HG02763 (cell line): ENCODE measurements at regions not wholly inside any gene's neighbourhood (a gene's known extent, or its start where the extent isn't known, plus 50 kb on each side); places are given as distances from the start of the nearest gene placed in this dataset.
"Not testable (repeated sequence)": the region's sequence is repeated elsewhere in the genome, so short reads cannot be mapped to it uniquely, and the experiment has no call there.

Experiments
- ATAC-seq: cut with Tn5 transposase; IDR thresholded peaks from one replicate; pipeline ENCODE4 v1.9.1; 2021; ENCODE audit warnings: mild to moderate bottlenecking, moderate library complexity; ENCODE audit not compliant: unreplicated experiment

DNA sequence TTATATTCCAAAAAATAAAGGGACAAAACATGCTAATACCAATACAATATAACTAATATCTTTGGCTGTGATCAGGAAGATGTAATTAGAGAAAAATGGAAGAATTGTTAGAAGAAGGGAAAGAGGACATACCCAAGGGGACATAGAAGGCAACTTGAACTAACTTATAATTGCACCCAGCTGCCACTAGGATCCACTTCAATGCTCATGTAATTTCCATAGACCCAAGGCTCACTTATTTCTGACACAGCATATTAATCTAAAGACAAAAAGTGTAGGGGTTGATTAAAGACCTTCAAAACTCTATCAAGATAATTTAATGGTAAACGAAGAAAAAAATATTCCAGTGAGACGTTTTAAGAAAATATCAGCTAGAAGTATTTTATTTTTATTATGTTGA is 396.0 kb upstream of the ADGRB3 start:
- ATAC-seq = no peak

DNA sequence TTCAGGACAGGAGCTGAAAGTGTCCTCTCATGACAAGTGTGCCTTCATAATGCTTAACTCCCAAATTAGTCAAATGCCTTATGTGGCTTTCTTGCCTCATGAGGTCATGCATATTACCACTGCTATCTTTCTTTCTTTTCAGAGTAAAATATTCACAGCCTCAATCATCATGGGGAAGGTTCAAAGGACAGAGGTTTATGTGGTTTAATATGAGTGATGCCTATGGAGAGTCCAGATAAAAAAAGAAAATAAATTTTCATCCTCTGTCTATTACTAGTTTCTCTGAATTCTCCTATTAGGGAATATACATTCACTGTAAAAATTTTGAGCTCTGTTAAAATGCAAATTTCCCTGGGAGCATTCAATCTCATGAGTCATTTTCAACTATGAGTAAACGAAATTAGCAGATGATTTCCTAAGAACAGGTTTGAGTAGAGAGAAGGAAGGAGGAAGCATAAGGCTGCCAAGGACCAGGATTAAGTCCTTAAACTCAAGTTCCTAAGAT is 396.9 kb upstream of the ADGRB3 start:
- peak; percentile 41 for ATAC-seq

DNA sequence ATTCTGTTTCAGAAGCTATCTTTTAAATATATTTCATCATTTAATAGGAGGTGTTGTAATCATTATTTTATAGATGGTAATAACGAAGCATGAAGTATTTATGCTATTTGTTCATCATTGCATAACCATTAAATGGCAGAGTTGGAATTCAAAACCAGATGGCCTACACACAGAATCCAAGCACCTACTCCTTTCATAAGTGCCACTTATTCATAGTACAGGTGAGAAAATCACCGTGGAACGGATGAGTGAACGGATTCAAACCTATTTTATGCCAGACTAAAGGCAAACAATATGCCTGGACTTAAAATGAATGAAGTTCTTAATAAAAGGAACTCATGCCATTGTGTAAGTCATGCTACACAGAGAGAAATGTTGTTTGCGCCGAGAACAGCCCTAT is 397.9 kb upstream of the ADGRB3 start:
- no peak for ATAC-seq

DNA sequence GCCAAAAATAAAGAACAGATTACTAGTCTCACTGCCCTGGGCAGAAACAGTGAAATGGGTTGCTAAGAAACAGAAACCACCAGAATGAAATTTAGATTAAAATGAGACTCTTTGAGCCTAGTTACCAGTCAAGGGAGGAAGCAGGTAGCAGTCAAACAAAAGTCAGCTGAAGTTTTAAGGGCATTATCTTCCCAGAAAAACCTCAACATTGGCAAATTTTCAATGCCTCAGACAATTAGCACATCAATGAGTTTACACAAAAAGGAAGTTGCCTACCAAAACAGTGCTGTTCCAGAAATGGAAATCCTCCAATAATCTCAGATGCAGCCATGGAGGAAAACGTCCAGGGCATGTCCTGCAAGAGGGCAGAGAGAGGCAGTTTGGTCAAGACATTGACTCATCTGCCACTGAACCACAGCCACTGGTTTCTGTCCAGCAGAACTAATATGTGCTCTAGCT is 399.7 kb upstream of the ADGRB3 start:
- no peak for ATAC-seq

DNA sequence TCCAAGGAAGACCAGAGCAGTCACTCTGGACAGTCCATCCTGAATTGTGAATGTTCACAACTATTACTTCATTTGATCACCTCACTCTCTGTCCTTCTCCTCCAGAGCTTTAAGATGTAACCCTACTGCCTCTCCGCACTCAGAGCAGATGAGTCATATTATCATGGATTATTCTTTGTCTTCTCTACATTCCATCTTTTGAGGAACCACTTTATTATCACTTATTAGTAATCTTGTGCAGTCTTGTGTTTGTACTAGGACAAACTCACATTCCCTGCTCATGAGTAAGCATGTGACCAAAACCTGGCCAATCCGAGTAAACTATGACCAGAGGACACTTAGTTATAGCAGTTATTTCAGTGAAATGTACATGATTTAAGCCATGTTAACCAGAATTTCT is 401.5 kb upstream of the ADGRB3 start:
- ATAC-seq = no peak

DNA sequence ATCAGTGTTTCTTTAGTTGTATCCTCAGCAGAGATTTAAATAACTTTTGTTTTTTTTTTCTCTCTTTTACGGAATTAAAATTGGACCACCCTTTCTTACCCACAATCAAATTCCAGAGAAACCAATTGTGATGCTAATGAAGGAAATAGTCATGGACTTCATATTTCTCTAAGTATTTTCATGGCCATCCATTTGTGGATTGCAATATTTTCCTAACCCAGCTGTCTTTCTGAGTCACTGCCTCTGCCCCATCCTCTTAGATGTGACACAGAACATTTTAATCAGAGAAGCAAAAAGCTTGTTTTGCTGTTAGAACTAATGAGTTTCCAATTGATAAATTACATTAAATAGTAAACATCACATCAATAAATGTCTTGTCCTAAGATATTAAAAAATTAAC is 405.5 kb upstream of the ADGRB3 start:
- ATAC-seq = no peak

DNA sequence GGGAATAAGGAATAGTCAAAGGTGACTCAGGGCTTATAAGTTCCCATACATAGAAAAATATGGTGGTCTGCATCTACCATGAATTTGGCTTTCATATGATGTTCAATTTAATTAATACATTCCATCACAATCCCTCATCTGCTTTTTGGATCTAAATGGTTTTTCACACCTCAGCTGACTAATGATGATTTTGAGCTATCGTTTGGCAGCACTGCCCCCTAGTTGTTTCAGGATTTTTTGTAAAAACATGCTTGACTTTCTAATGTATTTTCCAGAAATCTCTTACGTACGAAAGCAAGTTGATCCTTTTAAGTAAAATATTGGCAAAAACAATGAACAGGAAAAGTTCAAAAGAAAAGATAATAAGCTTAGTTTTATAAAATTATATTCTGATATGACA is 408.6 kb upstream of the ADGRB3 start:
- no peak for ATAC-seq

DNA sequence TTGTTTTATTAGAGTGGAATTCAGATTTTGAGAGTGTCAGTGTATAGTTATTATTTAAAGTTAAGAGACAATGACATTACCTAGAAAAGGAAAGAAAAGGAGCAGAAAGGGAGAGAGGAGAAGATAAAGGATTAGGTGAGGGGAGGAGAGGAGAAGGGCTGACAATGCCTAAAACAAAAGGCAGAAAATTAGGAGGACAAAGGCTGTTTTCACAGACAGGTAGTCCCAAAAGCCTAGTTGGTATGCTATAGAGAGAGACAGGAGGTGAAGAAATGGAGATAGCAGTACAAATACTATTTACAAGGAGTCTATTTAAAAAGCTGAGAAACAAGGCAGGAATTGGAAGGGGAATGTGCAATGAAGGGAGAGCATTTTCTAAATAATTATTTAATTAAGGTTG is 409.4 kb upstream of the ADGRB3 start:
- ATAC-seq = no peak

DNA sequence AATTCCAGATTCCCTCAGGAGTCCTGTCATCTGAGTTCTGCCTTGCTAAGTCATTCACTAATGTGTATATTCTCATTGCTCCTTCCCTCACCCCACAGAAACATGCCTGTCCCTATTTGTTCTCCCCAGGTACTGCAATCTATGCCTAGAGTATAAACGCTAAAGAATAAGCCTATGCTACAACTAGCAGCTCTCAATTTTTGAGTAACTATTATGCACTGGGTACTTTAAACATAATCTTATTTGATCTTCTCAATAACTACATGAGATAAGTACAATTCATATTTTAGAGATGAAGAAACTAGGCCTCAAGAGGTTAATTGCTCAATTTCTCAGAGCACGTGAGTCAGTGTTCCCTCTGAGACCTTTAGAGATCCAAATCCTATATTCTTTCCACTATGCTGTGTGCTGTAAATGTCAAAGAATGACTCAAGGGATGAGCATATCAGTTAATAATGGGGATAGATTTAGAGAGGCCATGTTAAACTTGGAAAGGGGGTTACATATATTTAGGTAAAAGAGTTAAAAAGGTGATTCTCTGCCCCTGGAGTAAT is 423.8 kb upstream of the ADGRB3 start:
- ATAC-seq = no peak

DNA sequence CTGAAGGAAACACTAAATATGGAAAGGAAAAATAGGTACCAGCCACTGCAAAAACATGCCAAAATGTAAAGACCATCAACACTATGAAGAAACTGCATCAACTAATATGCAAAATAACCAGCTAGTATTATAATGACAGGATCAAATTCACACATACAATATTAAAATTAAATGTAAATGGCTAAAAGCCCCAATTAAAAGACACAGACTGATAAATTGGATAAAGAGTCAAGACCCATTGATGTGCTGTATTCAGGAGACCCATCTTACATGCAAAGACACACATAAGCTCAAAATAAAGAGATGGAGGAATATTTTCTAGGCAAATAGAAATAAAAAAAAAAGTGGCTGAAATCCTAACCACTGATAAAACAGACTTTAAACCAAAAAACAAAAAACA is 427.5 kb upstream of the ADGRB3 start:
- not testable (repeated sequence) for ATAC-seq

DNA sequence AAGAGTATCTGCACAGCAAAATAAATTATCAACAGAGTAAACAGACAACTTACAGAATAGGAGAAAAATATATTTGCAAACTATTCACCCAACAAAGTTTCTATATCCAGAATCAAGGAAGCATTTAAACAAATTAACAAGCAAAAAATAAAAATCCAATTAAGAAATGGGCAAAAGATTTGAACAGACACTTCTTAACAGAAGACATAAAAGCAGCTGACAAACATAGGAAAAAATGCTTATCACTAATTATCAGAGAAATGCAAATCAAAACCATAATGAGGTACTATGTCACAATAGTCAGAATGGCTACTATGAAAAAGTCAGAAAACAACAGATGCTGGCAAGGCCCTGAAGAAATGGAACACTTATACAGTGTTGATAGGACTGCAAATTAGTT is 434.2 kb upstream of the ADGRB3 start:
- ATAC-seq = no peak

DNA sequence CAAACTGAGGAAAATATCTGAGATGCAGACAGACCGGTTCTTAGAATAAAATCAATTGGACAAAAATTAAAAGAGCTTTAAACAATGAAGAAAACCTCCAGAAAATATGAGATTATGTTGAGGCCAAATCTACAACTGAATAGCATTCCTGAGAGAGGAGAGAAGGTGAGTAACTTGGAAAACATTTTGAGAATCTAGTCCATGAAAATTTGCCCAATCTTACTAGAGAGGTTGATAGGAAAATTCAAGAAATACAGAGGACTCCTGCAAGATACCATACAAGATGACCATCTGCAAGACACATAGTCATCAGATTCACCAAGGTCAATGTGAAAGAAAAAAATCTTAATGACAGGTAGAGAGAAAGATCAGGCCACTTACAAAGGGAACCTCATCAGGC is 437.7 kb upstream of the ADGRB3 start:
- no peak for ATAC-seq

DNA sequence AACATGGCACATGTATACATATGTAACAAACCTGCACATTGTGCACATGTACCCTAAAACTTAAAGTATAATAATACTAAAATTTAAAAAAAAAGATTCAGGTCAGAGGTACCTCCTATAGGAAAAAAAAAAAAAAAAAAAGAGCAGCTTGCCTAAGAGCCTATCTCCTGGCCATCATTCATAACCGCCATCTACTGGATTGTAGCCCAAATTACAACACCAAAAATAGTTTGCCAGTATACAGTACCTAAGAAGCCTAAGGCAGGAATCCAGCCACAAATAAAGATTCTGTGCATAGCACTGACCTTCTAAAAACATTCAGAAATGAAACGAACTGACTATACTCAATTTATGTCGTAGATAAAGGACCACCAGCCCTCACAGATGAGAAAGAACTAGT is 438.4 kb upstream of the ADGRB3 start:
- no peak for ATAC-seq

DNA sequence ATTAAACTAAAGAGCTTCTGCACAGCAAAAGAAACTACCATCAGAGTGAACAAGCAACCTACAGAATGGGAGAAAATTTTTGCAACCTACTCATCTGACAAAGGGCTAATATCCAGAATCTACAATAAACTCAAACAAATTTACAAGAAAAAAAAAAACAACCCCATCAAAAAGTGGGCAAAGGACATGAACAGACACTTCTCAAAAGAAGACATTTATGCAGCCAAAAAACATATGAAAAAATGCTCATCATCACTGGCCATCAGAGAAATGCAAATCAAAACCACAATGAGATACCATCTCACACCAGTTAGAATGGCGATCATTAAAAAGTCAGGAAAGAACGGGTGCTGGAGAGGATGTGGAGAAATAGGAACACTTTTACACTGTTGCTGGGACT is 439.3 kb upstream of the ADGRB3 start:
- not testable (repeated sequence) for ATAC-seq

DNA sequence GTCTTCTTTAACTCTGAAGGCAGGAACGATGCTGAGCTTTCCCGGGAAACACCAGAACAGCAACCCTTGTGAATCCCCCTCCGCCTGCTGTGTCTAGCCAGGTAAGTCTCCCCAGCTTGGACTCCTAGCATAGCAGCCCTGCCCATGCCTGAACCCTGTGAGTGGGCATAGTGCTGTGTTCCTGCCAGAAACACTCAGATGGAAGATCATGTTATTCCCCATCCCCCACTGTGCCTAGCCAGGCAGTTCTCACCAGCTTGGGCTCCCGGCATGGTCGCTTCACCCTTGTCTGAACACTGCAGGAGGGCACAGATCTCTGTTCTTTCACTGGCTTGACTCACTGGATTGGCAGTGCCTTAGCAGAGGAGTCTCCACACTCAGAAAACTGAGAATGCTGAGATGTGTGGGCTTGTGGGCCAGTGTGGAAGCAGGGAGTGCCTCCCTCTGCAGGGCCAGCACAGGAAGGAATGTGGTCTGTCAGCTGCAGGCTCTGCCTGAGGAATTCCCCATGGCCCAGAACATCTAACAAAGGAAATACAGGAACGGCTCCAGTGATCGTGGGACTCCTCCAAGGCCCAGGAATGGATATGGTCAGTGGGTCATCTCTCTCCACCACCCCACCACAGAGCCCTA is 440.1 kb upstream of the ADGRB3 start:
- ATAC-seq = no peak

DNA sequence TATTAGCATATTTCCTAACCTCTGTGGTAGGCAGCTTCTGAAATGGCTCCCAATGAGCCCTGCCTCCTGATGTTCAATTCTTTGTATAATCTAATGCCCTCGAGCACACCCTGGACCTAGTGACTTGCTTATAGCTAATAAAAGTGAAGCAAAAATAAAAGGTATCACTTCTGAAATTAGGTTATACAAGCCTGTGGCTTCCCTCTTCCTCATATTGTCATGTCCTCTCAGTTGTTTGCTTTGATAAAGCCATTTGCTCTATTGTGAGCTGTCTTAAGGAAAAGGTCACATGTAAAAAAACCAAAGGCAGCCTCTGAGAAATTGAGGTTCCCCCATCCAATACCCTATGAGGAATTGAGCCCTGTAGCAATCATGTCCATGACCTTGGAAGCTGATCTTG is 442.1 kb upstream of the ADGRB3 start:
- no peak for ATAC-seq

DNA sequence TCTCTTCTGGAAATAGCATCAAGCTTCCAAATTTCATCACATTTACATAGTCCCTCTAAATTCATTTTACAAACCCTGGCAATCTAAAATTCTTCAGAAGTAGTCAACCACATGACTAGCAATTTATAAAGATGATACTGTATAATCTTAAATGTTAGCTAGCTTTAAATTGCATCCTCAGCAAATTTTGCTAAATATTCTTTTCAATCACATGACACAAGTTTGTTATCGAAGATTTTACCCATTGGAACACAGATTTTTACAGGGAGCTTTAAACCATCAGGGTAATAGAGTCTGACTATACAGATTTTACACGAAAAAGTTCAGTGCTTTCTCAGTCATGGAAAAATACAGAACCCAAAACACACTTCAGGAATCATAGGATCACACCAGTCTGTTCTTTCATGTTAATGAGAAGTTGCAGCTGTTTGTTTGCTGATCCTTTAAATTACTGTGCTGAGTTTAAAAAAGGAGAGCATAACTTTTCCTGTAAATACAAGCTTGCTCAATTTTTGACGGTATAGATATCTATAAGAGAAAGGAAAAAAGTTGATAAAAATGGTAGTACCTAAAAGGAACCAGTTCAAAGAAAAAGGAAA is 445.8 kb upstream of the ADGRB3 start:
- no peak for ATAC-seq

DNA sequence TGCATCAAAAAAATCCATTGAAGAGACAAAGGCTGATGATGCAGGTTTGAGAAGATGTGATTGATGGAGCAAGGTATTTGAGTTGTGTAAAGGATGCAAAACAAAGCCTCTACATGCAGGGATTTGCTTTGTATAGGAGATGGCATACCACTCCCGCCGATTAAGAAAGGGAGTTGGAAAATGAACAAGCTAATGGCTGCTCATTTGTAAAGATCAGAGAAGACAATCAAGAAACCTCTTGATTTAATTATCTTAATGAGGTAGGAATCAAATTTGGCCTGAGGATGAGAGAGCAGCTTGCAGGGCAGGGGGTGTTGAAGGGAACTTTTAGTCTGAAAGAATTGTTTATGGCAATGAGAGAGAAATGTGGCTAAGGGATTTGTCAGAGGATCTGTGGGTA is 448.2 kb upstream of the ADGRB3 start:
- ATAC-seq = no peak

DNA sequence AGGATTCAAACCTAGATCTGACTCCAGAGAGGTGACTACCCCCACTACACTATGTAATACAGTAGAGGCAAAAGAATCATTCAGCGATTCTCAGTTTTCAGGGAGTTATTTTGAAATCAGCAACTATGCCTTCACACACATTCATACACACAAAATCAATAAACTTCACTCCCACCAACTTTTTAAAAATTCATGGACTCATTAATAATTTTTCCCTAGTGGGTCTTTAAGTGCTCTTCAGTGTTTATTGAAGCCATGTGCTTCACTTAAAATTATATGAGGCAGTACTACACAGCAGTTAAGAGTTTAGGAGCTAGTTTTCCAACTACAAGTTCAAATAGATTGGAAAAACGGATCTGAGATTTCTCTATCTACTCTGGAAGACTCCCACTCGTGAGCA is 452.7 kb upstream of the ADGRB3 start:
- no peak for ATAC-seq

DNA sequence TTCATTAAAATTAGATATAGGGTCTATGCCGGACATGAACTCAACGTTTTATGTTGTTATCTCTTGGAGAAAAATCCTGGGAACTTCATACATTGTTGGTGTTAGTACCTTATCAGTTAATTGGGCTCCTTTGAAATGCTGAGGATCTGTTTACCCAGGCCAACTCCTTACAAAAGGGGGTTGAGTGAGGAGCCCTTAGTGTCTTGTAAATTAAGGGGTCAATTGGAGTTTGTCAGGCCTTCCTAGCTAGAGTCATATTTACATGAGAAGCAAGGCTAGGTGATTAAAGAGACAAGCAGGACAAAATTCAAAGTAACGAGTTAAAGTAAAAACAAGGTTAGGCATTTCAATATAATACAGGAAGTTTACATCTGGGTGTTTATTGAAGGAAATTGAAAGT is 454.1 kb upstream of the ADGRB3 start:
- ATAC-seq = not testable (repeated sequence)

DNA sequence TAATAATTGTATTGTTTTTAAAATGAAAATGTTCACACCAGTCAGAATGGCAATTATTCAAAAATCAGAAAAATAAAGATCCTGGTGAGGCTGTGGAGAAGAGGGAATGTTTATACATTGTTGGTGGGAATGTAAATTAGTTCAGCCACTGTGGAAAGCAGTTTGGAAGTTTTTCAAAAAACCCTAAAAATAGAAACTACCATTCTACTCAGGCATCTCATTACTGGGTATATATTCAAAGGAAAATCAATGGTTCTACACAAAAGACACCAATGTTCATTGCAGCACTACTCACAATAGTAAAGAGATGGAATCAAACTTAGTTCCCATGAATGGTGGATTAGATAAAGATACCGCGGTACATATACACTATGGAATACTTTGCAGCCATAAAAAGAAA is 461.5 kb upstream of the ADGRB3 start:
- ATAC-seq = no peak

DNA sequence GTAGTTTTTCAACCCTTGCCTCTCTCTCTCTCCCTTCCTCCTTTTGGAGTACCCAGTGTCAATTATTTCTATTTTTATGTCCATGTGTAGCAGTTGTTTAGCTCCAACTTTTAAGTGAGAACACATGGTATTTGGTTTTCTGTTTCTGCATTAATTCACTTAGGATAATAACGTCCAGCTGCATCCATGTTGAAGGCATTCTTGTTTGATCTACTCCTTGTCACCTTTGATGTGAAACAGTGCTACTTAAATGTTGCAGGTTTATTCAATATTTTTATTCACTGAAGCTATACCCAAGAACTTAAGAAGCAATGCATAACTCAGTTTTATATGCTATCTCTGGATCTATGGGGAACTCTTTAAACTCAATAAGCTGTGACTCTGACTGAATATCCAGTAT is 465.2 kb upstream of the ADGRB3 start:
- ATAC-seq = no peak

DNA sequence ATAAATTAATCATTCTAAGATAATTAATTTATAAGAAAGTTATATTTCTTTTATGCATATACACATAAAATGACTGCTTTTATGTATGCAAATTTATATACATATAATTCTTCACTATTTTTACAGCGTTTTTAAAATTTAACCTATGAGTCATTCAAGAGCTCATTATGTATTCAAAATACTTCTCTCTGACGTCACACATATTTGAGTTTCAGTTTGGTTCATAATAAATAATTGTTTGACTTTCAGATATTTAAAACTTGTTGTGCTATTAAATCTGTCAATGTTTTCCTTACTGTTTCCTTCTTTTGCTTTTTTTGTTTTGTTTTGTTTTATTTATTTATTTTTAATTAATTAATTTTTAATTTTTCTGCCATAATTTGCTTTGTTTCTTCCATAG is 467.5 kb upstream of the ADGRB3 start:
- ATAC-seq = no peak
